ENCODE measurements at regions not wholly inside any gene's neighbourhood (a gene's known extent, or its start where the extent isn't known, plus 50 kb on each side); places are given as distances from the start of the nearest gene placed in this dataset.

DNA sequence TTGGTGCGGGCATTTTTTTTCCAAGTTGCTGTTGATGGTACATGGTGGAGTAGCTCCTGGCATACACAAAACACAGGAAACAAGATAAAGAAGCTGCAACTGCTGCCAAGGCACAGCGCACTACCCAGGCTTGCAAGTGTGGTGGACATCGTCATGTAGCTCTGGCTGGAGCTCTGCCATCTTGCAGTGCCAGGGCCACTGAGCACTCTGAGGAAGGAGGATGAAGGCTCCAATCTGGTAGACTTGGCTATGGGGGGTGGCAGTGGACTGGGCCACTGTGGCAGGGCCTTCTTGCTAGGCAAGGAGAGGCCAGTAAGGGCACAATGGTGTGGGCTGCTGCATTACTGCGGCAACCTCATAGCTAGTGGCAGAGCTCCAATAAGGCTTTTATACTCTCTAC lies 263.5 kb downstream of the CENPW start:
- DNase-seq, result no peak

DNA sequence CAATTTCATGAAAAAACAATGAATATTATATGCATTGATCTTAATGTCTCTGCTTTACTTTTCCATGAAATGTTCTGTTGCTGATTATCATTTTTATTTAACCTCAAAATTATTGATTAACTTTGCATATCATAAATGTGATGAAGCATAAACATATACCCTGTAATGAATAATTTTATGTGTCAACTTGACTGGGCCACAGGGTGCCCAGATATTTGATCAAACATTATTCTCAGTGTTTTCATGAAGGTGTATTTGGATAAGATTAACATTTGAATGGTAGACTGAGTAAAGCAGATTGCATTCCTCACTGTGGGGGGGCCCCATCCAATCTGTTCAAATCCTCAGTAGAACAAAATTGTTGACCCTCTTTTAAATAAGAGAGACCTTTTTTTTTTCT lies 265.2 kb downstream of the CENPW start:
- DNase-seq, result no peak

DNA sequence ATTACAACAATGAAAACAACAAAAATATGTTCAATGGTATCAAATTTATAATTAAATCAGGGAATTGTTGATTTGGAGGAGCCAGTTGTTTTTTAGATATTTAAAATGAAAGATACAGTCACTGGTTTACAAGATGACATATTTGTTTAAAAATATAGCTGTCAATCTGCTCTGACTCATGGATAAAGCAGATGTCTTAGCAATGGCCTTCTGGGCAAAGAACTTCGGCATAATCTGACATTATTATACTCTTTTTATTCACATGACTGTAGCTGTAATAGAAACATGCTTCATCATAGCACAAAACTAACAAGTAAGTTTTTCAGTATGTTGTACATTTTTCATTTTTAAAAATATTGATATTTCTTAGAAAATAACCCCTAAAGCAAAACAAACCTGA lies 267.4 kb downstream of the CENPW start:
- DNase-seq, result no peak

DNA sequence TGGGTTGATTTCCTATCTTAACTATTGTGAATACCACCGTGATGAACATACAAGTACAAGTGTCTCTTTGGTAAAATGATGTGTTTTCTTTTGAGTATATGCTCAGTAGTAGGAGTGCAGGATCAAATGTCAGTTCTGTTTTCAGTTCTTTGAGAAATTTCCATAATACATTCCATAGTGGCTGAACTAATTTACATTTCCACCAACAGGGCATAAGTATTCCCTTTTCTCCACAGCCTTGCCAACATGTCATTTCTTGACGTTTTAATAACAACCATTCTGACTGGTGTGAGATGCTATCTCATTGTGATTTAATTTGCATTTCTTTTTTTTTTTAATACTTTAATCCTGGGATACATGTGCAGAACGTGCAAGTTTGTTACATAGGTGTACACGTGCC lies 268.8 kb downstream of the CENPW start:
- no peak for DNase-seq

DNA sequence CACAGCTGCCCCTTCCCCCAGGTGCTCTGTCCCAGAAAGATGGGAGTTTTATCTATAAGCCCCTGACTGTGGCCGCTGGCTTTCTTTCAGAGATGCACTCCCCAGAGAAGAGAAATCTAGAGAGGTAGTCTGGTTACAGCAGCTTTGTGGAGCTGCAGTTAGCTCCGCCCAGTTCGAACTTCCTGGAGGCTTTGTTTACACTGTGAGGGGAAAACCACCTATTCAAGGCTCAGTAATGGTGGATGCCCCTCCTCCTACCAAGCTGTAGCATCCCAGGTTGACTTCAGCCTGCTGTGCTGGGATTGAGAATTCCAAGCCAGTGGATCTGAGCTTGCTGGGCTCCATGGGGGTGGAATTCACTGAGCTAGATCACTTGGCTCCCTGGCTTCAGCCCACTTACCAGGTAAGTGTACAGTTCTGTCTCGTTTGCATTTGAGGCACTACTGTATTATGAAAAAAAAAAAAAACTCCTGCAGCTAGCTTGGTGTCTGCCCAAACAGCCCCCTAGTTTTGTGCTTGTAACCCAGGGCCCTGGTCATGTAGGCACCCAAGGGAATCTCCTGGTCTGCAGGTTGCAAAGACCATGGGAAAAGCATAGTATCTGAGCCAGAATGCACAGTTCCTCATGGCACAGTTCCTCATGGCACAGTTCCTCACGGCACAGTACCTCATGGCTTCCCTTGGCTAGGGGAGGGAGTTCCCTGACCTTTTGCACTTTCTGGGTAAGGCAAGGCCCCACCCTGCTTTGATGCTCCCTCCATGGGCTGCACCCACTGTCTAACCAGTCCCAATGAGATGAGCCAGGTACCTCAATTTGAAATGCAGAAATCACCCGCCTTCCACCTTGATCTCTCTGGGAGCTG lies 275.0 kb downstream of the CENPW start:
- DNase-seq, result no peak

DNA sequence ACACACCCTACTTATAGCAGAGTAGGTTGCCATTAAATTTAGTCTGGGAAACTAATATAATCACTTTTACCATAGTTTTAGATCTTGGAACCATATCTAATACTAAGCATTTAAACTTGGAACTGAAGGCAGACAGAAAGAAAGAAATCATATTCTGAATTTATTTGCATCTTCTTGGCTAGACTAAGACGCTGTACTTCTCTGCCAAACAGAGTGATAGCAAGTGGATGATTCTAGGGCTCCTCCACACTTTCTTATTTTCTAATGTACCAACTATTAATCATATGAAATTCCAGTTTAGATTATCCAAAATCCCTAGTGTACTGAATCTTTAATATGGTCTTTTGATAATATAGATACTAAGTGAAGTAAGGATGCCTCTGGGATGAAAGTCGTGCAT lies 277.0 kb downstream of the CENPW start:
- no peak for DNase-seq

DNA sequence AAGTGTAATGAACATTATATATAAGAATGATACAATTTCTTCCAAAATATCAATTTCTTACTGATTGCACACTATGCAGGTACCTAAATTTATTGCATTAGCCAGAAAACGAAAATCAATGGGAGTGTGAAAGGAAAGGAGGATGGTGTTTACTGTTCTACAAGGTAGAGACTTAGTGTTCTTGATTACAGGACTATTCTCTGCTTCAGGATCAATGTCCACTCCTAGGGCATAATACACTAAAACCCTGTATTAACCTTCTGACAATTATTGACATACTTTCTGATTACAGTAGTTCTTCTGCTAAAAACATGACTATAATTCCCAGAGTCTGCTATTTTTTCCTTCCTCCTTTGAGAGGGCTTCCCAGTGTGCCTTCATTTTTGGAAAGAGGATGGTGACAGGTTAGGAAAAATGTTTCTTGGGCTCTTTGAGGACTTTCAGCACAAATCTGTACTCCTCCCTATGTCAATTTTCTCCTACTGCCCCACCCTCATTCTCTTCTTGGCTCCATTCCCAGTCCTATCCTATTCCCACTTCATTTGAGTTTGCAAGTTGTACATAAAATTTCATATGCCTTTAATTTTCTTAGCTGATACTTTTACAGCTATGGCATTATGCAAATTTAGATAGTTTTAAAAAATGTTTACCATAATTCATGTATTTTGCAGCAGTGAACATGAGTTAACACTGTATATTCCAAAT lies 278.9 kb downstream of the CENPW start:
- no peak for DNase-seq

DNA sequence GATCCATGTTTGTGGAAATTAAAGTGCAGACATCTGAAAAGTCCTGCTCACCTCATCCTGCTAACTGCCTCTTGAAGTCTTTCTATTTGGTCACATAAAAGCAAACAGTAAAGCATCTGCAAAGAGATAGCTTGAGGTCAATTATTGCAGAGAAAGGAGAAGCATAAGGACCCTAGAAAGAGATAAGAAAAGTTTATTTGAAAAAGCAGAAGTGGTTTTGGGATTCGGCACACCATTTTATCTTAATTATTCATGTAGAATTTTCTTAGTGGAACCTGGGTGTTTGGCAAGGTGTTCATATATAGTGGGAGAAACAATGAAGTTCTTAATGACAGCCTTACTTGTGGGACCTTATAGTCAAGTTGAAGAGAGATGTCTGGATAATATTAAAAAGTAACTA lies 280.8 kb downstream of the CENPW start:
- DNase-seq, result no peak

DNA sequence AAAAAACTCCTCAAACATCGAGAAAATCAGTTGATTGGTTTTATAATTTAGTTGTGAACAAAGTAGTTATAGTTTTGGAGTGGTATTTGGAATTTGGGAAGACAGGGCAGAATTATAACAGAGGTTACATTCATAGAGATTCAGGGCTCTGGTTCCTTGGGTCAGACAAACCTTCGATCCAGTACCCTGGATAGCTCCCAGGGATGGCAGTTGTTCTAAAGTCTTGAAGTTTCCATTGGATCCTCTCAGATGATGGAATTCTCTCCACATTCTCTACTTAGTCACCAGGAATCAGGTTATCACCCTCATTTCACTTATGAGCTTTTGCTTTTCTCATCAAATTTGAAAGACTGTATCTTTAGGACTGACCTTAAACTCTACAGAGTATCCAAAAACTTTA lies 285.1 kb downstream of the CENPW start:
- DNase-seq, result no peak

DNA sequence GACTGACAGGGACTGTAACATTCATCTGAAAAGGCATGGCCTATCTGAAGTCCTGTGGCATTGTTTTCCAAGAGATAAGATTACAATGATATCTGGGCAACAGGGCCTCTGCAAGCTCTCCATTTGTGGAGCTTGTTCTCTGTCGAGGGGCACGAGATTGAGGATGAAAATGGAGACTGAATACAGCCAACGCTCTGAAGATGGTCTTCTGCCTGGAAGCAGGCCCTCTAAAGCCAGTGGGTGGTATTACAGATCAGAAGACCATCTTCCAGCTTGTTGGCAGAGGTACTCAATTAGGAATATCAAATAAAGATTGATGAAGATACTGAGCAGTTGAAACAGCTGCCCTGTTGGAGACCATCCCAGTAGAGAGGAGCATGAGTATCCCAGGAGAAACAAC lies 288.2 kb downstream of the CENPW start:
- DNase-seq, result no peak

DNA sequence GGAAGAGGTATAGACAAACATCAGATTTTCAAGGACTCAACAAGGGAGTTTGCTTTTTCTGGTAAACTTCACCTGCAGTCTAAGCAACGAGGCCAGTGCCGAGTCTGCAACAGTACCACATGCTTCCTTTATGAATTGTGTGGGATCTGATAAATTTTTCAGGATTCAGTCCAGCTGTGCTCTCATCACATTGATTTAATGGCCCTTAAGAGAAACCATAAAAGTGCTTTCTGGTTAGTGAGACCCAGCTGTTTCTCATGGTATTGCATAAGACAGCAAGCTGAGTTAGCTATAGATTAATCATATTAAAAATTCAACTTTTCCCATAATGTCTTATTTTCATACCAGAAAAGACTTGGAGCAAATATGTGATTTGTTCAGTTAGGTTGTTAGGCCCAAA lies 291.4 kb downstream of the CENPW start:
- DNase-seq, result no peak

DNA sequence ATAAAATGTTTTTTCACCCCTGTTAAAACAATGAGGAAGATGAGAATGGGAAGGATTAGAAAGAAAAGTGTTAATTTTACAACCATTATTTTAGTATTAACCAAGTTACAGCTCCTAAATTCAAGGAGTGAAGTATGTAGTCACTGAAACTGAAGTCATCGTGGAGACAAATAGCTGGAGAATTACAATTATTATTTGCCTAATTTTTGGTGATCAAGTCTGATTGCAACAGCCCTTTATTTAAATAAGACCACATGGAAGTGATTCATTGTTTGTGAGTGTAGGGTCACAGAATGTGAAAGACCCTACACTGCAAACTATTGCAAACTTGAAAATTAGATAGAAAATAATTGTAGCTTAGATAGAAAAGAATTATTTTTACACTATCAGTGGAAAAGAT lies 292.4 kb downstream of the CENPW start:
- no peak for DNase-seq

DNA sequence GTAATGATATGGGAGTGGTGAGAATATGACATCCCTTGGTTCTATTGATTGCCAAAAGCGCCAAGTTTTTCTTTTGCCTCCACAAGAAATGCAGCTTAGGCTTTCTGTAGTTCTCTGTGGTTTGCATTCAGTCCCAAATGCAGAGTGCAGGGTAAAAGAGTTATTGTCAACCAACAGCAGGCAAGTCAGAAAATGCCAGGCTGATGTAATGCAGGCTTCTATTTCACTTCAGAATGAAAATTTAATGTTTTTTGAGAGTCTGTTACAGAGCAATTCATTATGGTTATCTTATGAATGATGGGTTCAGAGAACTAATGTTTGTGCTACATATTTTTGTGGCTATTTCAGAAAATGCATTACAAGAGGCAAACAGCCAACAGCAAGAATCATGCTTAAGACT lies 293.5 kb downstream of the CENPW start:
- no peak for DNase-seq

DNA sequence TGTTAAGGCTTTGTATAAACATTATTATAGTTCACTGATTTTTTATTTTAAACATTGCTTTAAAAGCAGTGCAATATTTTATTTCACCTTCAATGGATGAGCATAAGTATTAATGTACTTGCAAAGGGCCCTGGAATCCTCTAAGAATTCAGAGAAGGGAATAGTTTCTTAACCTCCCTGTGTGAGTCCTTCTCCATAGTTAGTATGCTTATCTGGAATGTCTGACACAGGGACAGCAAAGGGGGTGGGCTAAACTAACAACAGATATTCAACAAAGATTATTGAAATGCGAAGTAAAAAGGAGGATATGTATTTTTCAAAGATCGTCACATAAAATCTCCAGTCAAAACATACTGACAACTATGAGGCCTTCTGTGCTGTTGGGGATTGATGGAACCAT lies 300.4 kb downstream of the CENPW start:
- no peak for DNase-seq

DNA sequence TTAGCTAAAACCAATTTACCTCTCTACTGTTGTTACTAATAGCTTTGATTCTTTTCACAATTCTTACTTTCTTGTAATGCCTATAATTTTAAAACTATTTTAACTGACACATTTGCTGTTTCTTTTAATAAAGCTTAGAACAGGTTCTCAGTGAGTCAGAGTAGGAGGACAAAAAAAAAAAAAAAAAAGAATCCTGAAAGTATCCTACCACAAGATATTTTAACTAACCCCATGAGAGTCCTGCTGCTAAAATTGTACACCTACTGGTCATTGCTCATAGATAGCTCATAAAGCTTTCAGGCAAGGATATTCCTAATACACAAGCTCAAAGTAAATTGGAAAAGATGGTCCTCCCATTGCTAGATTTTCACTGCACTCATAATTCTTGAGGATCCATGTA lies 301.0 kb downstream of the CENPW start:
- no peak for DNase-seq

DNA sequence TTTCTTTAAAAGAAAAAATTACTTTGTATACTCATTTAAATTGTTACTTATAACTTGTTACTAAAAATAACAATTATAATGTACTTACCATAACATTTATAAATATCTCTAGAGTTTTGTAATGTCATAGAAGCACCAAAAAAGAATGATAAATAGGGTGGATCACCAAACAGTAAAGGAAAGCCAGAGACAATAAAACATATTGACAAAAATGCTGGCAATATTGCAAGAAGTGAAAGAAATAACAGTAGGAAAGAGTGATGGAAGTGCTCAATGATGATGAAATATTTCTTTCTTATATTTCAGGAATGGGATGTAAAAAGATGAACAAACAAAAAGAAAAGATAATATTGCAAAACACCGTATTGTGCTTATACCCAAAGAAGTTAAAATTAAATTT lies 301.7 kb downstream of the CENPW start:
- no peak for DNase-seq

DNA sequence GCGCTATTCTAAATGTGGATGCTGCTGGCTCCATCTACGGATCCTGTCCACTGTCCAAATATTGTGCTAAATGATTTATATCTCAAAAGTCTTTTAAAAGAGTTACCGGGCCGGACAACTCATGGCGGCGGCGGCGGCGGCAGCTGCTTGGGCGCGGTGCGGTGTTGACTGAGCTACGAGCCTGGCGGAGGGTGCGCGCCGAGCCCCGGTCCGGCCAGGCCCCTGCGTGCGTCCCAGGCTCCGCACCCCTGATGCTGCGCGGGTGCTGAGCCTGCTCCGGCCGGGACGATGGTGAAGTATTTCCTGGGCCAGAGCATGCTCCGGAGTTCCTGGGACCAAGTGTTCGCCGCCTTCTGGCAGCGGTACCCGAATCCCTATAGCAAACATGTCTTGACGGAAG lies 303.4 kb downstream of the CENPW start:
- no peak for DNase-seq

DNA sequence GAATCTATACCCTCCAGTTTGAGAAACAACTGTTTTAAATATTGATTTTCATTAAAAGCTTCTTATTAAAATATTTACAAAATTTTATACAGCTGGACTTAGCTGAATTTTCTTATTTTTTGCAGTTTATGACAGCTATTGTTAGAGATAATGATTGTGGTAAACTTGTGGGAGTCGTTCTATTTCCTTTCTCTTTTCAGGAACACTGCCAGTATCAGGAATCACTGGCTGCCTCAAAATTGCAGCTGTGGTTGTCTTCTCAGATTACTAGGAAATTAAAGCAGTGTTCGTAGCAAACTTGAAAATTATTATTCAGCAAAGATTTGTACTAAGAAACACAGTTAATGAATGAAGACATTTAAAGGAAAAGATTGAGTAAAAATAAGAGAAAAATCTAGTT lies 311.0 kb downstream of the CENPW start:
- DNase-seq, result no peak

DNA sequence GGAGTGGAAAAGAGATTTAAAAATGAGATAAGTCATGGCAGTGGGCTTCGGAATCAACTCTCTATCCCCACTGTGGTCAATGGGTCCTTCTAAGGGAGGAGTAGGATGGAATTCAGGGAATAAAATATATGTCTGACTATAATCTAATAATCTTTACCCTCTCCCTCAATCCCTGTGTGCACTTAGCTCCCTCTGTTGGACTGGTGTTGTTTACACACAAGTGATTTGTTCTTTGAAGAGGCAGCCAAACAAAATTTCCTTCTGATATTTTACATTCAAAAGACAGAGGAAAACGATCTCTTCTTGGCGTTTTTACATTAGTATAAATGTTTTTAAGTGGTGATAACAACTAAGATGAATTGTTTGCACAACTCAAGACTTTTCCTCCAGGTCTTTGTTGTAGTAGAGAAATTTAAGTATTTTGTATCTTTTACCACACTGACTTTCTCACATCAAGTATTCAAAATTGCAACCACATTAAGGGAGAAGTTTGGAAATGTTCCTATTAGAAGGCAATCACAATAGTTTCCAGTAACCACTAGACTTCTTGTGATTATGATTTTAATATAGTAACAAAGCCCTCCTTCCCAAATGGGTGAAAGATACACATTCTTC lies 317.8 kb downstream of the CENPW start:
- no peak for DNase-seq

DNA sequence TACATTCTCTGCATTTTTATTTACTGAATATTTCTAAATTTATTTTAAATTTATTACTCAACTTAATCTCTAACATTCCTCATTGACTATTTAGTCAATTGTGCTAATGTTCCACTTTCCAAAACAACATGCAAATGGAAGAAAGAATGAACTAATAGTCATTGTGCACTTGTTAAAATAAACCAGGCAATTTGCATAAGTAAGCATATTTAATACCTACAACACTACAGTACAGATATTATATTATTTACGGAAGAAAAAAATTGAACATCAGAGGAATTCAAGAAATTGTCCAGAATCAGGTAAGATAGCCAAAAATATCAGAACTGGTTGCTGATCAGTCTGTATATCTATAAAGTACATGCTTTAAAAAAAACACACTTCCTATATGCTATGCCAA lies 320.5 kb downstream of the CENPW start:
- DNase-seq, result no peak

DNA sequence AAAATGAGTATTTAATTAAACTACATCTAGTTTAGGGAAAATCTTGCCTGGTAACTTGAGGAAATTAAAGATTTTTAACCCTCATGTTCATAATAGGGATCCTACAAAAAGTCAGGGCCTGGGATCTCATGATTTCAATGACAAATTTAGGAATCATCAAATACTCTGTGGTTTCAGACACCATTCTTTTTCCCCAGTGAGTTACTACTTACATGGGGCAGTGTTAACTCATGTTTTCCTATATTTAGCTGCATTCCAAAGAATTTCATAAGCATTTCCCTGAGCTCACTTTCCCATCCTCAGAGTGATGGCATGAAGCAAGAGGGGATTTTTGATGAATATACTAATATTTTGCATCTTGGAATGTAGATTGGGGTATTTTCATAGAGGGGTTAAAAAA lies 321.7 kb downstream of the CENPW start:
- no peak for DNase-seq

DNA sequence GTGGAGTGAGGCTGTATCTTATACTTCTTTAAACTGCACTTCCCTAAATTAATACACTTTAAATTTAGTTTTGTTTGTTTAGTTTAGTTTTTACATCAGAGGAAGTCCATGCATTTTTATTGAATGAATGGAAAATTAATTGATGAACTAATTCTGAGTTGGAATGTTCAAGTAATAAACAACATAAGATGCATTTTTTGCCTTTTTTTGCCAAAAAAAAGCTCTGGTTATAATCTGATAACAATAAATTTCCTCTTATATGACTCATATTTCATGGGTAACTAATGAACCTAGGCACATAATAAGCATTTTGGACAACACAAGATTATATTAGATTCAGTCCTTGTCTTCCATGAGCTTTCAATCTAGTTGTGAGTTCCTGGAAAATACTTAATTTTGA lies 323.1 kb downstream of the CENPW start:
- no peak for DNase-seq

DNA sequence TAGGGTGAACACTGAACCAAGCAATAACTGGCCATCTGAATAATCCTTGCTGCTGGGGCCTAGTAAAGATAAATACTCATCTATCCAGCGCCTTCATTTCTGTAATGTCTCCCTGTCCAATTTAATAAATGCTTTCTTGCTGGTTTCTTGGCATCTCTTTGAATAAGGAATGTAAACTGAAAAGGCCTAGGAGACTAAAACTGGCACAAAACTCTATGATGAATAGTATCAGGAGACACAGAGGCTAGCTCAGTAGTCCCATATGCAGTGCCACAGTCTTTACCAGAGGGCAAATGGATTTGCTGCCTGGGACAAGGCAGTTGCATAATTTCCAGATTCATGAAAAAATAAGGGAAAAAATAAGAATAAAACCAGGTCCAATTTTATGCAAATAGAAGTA lies 324.4 kb downstream of the CENPW start:
- no peak for DNase-seq
